Endodermal cell (in vitro differentiated cells): ENCODE measurements at regions not wholly inside any gene's neighbourhood (a gene's known extent, or its start where the extent isn't known, plus 50 kb on each side); places are given as distances from the start of the nearest gene placed in this dataset.

ENCODE experiments used
- DNase-seq: peaks from one replicate; pipeline ENCODE4 v3.0.0-alpha.2; 2017
- H3K27ac ChIP-seq: 2 replicates; pipeline ENCODE4 v1.5.1; 2013; ENCODE audit warnings: mild to moderate bottlenecking, low read depth, low read length, moderate library complexity
- H3K27me3 ChIP-seq: 2 replicates; pipeline ENCODE4 v1.6.1; 2013; ENCODE audit warnings: mild to moderate bottlenecking, low read length, moderate library complexity; ENCODE audit not compliant: insufficient read depth, control insufficient read depth, poor library complexity, severe bottlenecking
- H3K36me3 ChIP-seq: 2 replicates; pipeline ENCODE4 v1.7.0; 2013; ENCODE audit warnings: mild to moderate bottlenecking, low read length, moderate library complexity; ENCODE audit not compliant: control insufficient read depth, insufficient read depth
- H3K4me1 ChIP-seq: one replicate; pipeline ENCODE4 v1.7.0; 2013; ENCODE audit warnings: low read length; ENCODE audit not compliant: control insufficient read depth, insufficient read depth
- H3K4me3 ChIP-seq: 2 replicates; pipeline ENCODE4 v1.5.1; 2013; ENCODE audit warnings: mild to moderate bottlenecking, low read length, moderate library complexity
- H3K9ac ChIP-seq: 2 replicates; pipeline ENCODE4 v1.6.1; 2013; ENCODE audit warnings: mild to moderate bottlenecking, low read length, moderate library complexity; ENCODE audit not compliant: poor library complexity, severe bottlenecking; ENCODE audit errors: extremely low read depth
- H3K9me3 ChIP-seq: 2 replicates; pipeline ENCODE4 v1.6.1; 2013; ENCODE audit warnings: mild to moderate bottlenecking, low read length, moderate library complexity; ENCODE audit not compliant: control insufficient read depth
- H3K27ac Mint-ChIP-seq: 2 replicates; pipeline ENCODE4 v1.8.0; 2020; ENCODE audit warnings: mixed read lengths
- H3K27me3 Mint-ChIP-seq: 2 replicates; pipeline ENCODE4 v1.8.0; 2021; ENCODE audit warnings: mild to moderate bottlenecking, mixed read lengths; ENCODE audit not compliant: insufficient read depth
- H3K36me3 Mint-ChIP-seq: 2 replicates; pipeline ENCODE4 v1.8.0; 2020; ENCODE audit warnings: low read depth, mixed read lengths
- H3K4me1 Mint-ChIP-seq: 2 replicates; pipeline ENCODE4 v1.8.0; 2020; ENCODE audit warnings: mixed read lengths
- H3K4me3 Mint-ChIP-seq: 2 replicates; pipeline ENCODE4 v1.8.0; 2020; ENCODE audit warnings: mild to moderate bottlenecking, moderate library complexity, mixed read lengths
- H3K9me3 Mint-ChIP-seq: 2 replicates; pipeline ENCODE4 v1.8.0; 2020; ENCODE audit warnings: mild to moderate bottlenecking, mixed read lengths
- CTCF ChIP-seq: fragments of 200-600 bp; sonication (generic); conservative IDR thresholded peaks from 2 replicates; pipeline ENCODE4 v1.5.0; 2021; ENCODE audit warnings: antibody characterized with exemption, mild to moderate bottlenecking
- WGBS, 2 experiments: methylation state at CpG; one replicate each; pipeline versions ENCODE4 v1.1.5 to v1.1.7; 2013; ENCODE audit warnings: missing lambda C conversion rate in 2 of 2, mixed read lengths in 1 of 2; ENCODE audit not compliant: insufficient coverage in 1 of 2, insufficient read length in 1 of 2; 5-methylcytosine and 5-hydroxymethylcytosine counted together

- no peak for DNase-seq
- Mint-ChIP-seq H3K4me1 (no peaks in the 10 kb centered on the region), H3K4me3 (no peak overlapping the region), H3K27me3 (no peaks in the 10 kb centered on the region), H3K27ac (no peak overlapping the region), H3K9me3 (no peaks in the 10 kb centered on the region), H3K36me3 (no peaks in the 10 kb centered on the region)
- Histone ChIP-seq H3K27me3 (no peaks in the 10 kb centered on the region), H3K4me1 (no peaks in the 10 kb centered on the region), H3K9me3 (no peaks in the 10 kb centered on the region), H3K36me3 (no peaks in the 10 kb centered on the region), H3K27ac (no peak overlapping the region), H3K4me3 (no peak overlapping the region), H3K9ac (no peak overlapping the region)
- TF ChIP-seq CTCF = no peak
- WGBS, 2 experiments = 93% methylated on average over 1 of the region's 1 CpG; no CpG with 5 or more reads in 1 of the 2 experiments
These were observed 214.6 kb upstream of the CCNH start for GRCh38 chr5:87627363-87627762.

GRCh38 chr5:87608385-87608784 lies 195.7 kb upstream of the CCNH start:
- Mint-ChIP-seq H3K27me3 (no peaks in the 10 kb centered on the region), H3K9me3 (no peaks in the 10 kb centered on the region), H3K27ac (no peak overlapping the region), H3K4me3 (no peak overlapping the region), H3K36me3 (no peaks in the 10 kb centered on the region), H3K4me1 (no peaks in the 10 kb centered on the region)
- H3K27me3 ChIP-seq = no peaks in the 10 kb centered on the region
- no peak for DNase-seq
- H3K27ac ChIP-seq = no peak overlapping the region
- H3K9ac ChIP-seq = no peak overlapping the region
- no peak overlapping the region for H3K4me3 ChIP-seq
- no peaks in the 10 kb centered on the region for H3K36me3 ChIP-seq
- TF ChIP-seq CTCF = no peak
- no peaks in the 10 kb centered on the region for H3K4me1 ChIP-seq
- 94% methylated on average over 1 of the region's 1 CpG; no CpG with 5 or more reads in 1 of the 2 experiments for WGBS, 2 experiments
- H3K9me3 ChIP-seq = no peaks in the 10 kb centered on the region

GRCh38 chr5:87605663-87606062 lies 192.9 kb upstream of the CCNH start:
- no peaks in the 10 kb centered on the region for H3K4me1 ChIP-seq
- H3K36me3 ChIP-seq = no peaks in the 10 kb centered on the region
- H3K27ac ChIP-seq = no peak overlapping the region
- H3K4me3 ChIP-seq = no peak overlapping the region
- no peak for DNase-seq
- H3K27me3 ChIP-seq = no peaks in the 10 kb centered on the region
- no peak overlapping the region for H3K4me3 Mint-ChIP-seq
- H3K27me3 Mint-ChIP-seq = no peaks in the 10 kb centered on the region
- no peaks in the 10 kb centered on the region for H3K4me1 Mint-ChIP-seq
- no peaks in the 10 kb centered on the region for H3K9me3 Mint-ChIP-seq
- no peak for TF ChIP-seq CTCF
- H3K27ac Mint-ChIP-seq = no peak overlapping the region
- H3K9me3 ChIP-seq = no peaks in the 10 kb centered on the region
- no peak overlapping the region for H3K9ac ChIP-seq
- H3K36me3 Mint-ChIP-seq = no peaks in the 10 kb centered on the region
- WGBS, 2 experiments = 86% methylated on average over 2 of the region's 2 CpGs; no CpG with 5 or more reads in 1 of the 2 experiments
